A549 (cell line): ENCODE measurements at regions not wholly inside any gene's neighbourhood (a gene's known extent, or its start where the extent isn't known, plus 50 kb on each side); places are given as distances from the start of the nearest gene placed in this dataset.

Experiments used
- CHD4 ChIP-seq: fragments of 200-600 bp; sonication (generic); IDR thresholded peaks from 2 replicates; pipeline ENCODE4 v1.6.1; 2016; ENCODE audit warnings: antibody characterized with exemption, mild to moderate bottlenecking, borderline replicate concordance
- CTCF ChIP-seq: fragments of >200 bp; sonication (Bioruptor Twin); formaldehyde crosslinking; IDR thresholded peaks from 3 replicates; pipeline ENCODE4 v1.5.1; 2016
- EHMT2 ChIP-seq: fragments of 200-600 bp; sonication (generic); IDR thresholded peaks from 2 replicates; pipeline ENCODE4 v1.6.1; 2016; ENCODE audit warnings: antibody characterized with exemption, low read depth, mild to moderate bottlenecking, moderate library complexity
- HOXA7 ChIP-seq: fragments of 250-450 bp; sonication (Bioruptor Pico); IDR thresholded peaks from 2 replicates; pipeline ENCODE4 v1.5.0; 2020; ENCODE audit warnings: mild to moderate bottlenecking, moderate library complexity
- POLR2A ChIP-seq: IDR thresholded peaks from 2 replicates; pipeline ENCODE4 v1.6.1; 2012; ENCODE audit warnings: mild to moderate bottlenecking, low read length
- SMC3 ChIP-seq: fragments of >200 bp; sonication (Bioruptor Twin); formaldehyde crosslinking; IDR thresholded peaks from 3 replicates; pipeline ENCODE4 v1.6.1; 2018; ENCODE audit warnings: inconsistent platforms

GRCh38 chrX:25068340-25068739 is 52.6 kb upstream of the ARX start:
- no peak for TF ChIP-seq POLR2A
- TF ChIP-seq CTCF, result no peak
- TF ChIP-seq HOXA7 (CRISPR knock-in tag), result no peak
- TF ChIP-seq SMC3, result no peak
- TF ChIP-seq EHMT2, result no peak
- TF ChIP-seq CHD4, result no peak
